Urothelium cell line (cell line): ENCODE measurements at regions not wholly inside any gene's neighbourhood (a gene's known extent, or its start where the extent isn't known, plus 50 kb on each side); places are given as distances from the start of the nearest gene placed in this dataset.
"Not testable (repeated sequence)": the region's sequence is repeated elsewhere in the genome, so short reads cannot be mapped to it uniquely, and the experiment has no call there.

Experiments
- DNase-seq: peaks from one replicate; pipeline ENCODE4 v3.0.0; 2011; ENCODE audit warnings: low spot score, mixed read lengths
- FAIRE-seq: peaks from 2 replicates; lab custom pipeline; 2011; peaks lifted over from hg19 to GRCh38; lab: Jason Lieb, UNC

- FAIRE-seq, result no peak
- DNase-seq, result no peak
Measured at GRCh38 chr1:5120559-5120958, 466.1 kb downstream of the AJAP1 start.

GRCh38 chr1:5119366-5120234 lies 465.2 kb downstream of the AJAP1 start:
- DNase-seq, result no peak
- no peak for FAIRE-seq

DNA sequence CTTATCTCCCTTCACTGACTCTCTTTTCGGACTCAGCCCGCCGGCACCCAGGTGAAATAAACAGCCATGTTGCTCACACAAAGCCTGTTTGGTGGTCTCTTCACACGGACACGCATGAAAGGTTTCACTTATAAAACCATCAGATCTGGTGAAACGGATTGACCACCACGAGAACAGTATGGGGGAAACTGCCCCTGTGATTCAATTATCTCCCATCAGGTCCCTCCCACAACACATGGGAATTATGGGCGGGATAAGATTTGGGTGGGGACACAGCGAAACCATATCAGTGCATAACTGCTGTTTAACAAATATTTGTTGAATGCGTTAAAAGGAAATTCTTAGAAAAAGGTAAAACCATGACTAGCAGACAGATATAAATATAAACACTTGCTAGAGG lies 464.4 kb downstream of the AJAP1 start:
- not testable (repeated sequence) for FAIRE-seq

DNA sequence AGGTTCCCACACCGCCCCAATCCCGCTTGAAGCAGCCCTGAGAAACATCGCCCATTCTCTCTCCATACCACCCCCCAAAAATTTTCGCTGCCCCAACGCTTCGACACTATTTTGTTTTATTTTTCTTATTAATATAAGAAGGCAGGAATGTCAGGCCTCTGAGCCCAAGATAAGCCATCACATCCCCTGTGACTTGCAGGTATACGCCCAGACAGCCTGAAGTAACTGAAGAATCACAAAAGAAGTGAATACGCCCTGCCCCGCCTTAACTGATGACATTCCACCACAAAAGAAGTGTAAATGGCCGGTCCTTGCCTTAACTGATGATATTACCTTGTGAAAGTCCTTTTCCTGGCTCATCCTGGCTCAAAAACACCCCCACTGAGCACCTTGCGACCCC lies 463.9 kb downstream of the AJAP1 start:
- DNase-seq, FAIRE-seq: not testable (repeated sequence)

More for the DNA sequence above, 464.4 kb downstream of the AJAP1 start:
- not testable (repeated sequence) for DNase-seq

GRCh38 chr1:5111581-5111980 lies 457.2 kb downstream of the AJAP1 start:
- DNase-seq (no peak), FAIRE-seq (no peak)

DNA sequence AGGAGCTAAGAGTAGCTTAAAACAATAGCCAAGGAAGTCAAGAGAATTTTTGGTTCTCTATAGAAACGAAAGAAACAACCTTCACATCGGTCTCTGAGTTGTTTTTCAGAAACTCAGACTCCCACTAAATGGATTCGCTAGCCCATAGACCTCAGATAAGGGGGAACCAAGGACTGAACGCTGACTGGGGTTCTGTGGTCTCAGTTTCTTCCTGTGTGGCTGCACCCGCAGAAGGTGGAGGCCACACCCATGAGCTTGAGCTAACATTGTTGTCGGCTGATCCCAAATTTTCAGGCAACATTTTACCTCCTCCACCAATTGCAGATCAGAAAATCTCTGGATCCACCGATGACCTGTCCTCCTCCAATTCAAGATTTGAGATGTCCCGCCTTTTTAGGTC lies 456.1 kb downstream of the AJAP1 start:
- no peak for FAIRE-seq

DNA sequence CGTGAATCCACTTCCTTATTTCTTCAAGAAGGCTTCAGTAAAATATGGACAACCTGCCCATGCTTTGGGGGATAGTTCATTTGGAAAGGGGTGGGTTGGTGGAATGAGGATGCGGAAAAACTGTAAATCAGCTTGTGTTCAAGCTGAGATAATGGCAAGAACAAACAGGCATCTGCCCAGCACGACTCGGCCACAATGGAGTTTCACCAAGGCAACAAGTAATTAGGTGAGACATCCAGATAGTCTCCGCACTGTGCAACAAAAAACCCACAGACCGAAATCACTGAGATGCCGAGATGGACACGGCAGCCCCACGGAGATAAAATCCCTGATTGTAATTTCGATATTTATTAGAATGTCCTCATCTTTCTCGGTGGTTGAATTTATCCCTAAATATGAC lies 455.2 kb downstream of the AJAP1 start:
- no peak for FAIRE-seq
- no peak for DNase-seq

More for the DNA sequence above, 456.1 kb downstream of the AJAP1 start:
- DNase-seq, result no peak

- FAIRE-seq, result no peak
- DNase-seq, result no peak
Measured at GRCh38 chr1:5108740-5109139, 454.3 kb downstream of the AJAP1 start.

- FAIRE-seq (no peak), DNase-seq (no peak)
Measured at GRCh38 chr1:5105744-5106143, 451.3 kb downstream of the AJAP1 start.

DNA sequence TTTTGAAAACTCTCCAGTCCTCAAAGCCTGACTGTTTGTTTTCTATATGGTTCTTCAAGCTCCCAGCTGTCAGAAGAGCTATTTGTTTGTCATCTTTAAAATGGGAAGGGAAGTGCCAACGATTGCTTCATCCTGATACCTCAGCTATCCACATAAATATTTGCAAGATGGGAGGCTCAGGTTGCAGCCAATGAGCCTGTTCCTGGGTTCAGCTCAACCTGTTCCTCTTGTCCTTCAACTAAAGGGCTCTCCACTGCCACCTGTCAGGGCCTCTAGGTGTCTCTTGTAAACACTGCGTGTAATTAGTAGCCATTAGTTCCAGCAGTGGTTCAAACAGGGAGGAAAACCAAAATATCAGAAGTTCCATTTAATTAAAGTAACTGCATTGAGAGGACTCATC lies 445.1 kb downstream of the AJAP1 start:
- FAIRE-seq (no peak), DNase-seq (no peak)

DNA sequence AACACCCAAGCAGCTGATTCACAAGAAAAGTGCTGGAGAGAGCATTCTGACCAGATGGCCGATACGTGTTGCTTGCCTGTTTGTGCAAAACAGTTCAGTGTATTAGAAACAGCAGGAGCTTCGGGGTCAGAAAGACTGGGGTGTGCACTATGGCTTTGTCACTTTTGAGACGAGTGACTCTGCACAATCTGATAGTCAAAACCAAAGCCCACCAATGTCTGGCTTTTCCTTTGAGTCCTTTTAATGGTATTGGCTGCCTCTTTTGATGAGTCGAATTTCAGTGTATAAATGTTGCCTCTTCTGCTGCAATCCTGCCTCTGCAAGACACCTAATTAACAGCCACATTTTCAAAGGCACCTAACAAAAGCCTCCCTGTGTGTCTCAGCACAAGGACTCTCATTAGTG lies 444.6 kb downstream of the AJAP1 start:
- DNase-seq (no peak), FAIRE-seq (no peak)

GRCh38 chr1:5093042-5093441 lies 438.6 kb downstream of the AJAP1 start:
- no peak for FAIRE-seq
- no peak for DNase-seq

- DNase-seq (no peak), FAIRE-seq (no peak)
Measured at GRCh38 chr1:5084676-5085075, 430.3 kb downstream of the AJAP1 start.

DNA sequence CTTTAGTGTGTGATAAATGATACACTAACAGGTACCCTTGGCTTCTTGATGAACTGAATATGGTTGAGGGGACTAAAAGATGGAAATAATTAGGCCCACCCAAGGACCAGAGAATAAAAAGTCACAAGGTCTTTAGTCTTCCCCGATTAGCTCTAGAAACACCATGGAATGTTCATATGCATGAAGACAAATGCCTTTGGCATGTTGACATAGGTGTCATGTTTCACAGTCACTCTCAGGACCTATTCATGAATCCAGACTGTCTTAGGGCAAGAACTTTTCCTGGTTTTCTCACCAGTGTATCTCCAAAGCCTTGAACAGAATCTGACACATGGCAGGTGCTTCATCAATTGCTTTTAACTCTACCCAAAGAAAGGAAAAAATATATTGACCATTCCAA lies 412.8 kb downstream of the AJAP1 start:
- DNase-seq (no peak), FAIRE-seq (no peak)

DNA sequence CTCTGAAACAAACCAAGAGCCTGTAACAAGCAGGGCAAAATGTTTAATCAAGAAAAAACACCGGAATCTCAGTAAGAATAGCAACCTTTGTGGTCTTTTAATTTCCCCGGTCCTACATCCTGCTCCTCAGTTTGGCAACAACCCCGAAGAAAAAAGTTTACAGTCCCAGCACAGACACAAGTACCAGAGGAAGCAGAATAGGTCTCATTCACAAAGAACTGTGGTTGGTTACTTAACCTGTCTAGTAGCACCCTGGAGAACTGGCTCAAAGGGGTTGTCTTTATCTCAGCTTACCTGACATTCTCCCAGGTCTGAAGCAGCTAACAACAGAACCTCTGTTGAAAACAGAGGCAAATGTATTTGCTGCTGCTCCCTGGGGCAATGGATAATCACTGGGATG lies 399.3 kb downstream of the AJAP1 start:
- FAIRE-seq (no peak), DNase-seq (no peak)

GRCh38 chr1:5029136-5029535 lies 374.7 kb downstream of the AJAP1 start:
- DNase-seq (no peak), FAIRE-seq (no peak)

GRCh38 chr1:5012249-5012648 lies 357.8 kb downstream of the AJAP1 start:
- DNase-seq (no peak), FAIRE-seq (no peak)

DNA sequence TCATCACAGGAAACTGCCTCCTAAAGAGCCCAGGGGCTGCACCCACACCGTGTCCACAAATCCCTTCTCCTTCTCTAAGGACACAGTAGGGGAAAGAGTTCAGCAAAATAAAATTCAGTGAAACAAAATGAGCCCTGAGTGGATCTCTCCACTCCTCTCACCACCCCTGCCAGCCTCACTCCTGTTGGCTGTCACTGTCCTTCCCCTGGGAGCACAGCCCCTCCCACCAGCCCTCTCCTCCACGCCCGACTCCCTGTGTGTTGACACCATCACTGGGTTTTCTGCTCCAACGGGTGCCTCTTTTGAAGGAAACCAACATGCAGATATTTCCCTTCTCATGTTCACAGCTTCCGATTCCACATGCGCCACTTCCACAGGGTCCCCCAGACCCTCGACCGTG lies 356.2 kb downstream of the AJAP1 start:
- no peak for FAIRE-seq
- DNase-seq, result no peak

GRCh38 chr1:5010236-5010635 lies 355.8 kb downstream of the AJAP1 start:
- FAIRE-seq, result no peak

DNA sequence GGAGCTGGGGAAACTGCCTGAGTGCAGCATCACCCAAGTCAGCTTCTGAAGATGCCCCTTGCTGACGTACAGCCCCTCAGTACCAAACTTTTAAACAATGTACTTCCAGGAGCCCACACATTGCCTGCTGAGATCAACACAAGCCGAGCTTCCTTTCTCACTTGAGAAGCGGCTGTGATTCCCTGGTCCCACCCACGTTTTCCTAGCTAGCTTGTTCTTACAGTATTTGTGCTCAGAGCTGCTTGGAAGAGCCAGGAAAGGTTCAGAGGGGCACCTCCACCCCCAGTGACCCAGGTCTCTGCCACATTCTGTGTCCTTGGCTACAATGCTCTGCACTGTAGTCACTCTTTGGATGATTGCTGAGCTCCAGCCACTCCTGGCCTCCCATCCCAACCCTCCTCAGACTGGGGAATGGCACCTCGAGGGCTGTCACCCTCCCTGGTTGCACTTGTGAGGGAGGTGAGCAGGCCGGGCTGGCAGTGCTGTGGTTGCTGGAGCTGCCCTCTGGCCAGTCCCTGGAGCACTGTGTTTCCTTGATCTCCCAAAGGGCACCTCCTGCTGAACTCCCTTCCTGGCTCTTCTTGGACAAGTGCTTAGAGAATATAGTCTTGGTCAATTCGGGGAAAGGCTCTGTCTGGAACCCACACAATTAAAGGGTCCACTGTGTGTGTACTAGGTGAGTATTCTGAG lies 355.1 kb downstream of the AJAP1 start:
- FAIRE-seq (no peak), DNase-seq (no peak)

More at GRCh38 chr1:5010236-5010635, 355.8 kb downstream of the AJAP1 start:
- DNase-seq, result no peak

- no peak for FAIRE-seq
- no peak for DNase-seq
Measured at GRCh38 chr1:5005171-5005570, 350.8 kb downstream of the AJAP1 start.

DNA sequence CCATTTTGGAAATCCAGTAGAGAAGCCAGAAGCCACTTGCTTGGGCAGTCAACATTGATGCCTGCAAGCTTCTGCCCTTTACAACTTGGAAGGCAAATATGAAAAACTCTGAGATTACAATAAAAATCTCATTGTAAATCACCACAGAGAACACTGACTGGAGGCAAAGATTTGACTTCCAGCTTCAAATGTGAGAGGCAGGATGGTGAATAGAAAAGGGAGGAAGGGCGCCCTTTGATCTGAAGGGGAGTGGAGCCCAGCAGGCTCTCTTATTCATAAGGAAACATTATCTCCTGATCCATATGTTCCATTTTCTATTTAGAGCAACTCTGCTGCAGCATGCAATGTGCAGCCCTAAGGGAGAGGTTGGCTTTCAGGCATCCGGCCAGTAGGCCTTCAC lies 348.3 kb downstream of the AJAP1 start:
- no peak for FAIRE-seq
- no peak for DNase-seq
